Astrocyte (in vitro differentiated cells and primary cell): ENCODE measurements at regions not wholly inside any gene's neighbourhood (a gene's known extent, or its start where the extent isn't known, plus 50 kb on each side); places are given as distances from the start of the nearest gene placed in this dataset.

Source experiments
- EZH2 ChIP-seq: IDR thresholded peaks from 2 replicates; pipeline ENCODE4 v1.6.1; 2012; ENCODE audit warnings: mild to moderate bottlenecking, low read length, inconsistent platforms; ENCODE audit not compliant: insufficient read depth
- TF ChIP-seq, protein P1 (sequence below): IDR thresholded peaks from 2 replicates; pipeline ENCODE4 v1.5.1; 2011; ENCODE audit warnings: low read depth, mild to moderate bottlenecking, inconsistent platforms, low read length, moderate library complexity; ENCODE audit not compliant: insufficient read depth

DNA sequence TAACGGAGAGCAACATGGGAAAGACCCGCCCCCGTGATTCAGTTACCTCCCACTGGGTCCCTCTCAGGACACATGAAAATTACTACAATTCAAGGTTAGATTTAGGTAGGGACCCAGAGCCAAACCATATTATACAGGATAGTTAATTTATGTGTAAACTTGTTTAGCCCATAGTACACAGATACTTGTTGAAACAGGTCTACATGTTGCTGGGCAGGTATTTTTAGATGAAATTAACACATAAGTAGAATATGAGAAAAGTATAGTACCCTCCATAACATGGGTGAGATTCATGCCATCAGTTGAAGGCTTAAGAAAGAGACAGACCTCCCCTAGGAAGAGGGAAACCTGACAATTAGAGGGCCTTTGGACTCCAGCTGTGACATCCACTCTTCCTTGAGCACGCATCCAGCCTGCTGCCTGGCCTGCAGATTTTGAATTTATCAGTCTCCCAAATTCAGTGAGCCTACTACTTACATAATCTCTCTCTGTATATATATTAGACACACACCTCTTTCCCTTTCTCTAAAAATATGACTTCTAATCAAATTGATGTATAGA is 463.5 kb upstream of the NETO1 start:
- TF ChIP-seq, protein P1, sequence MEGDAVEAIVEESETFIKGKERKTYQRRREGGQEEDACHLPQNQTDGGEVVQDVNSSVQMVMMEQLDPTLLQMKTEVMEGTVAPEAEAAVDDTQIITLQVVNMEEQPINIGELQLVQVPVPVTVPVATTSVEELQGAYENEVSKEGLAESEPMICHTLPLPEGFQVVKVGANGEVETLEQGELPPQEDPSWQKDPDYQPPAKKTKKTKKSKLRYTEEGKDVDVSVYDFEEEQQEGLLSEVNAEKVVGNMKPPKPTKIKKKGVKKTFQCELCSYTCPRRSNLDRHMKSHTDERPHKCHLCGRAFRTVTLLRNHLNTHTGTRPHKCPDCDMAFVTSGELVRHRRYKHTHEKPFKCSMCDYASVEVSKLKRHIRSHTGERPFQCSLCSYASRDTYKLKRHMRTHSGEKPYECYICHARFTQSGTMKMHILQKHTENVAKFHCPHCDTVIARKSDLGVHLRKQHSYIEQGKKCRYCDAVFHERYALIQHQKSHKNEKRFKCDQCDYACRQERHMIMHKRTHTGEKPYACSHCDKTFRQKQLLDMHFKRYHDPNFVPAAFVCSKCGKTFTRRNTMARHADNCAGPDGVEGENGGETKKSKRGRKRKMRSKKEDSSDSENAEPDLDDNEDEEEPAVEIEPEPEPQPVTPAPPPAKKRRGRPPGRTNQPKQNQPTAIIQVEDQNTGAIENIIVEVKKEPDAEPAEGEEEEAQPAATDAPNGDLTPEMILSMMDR, result no peak
- no peak for TF ChIP-seq EZH2
